B cell (primary cell): ENCODE measurements at regions not wholly inside any gene's neighbourhood (a gene's known extent, or its start where the extent isn't known, plus 50 kb on each side); places are given as distances from the start of the nearest gene placed in this dataset.

Source experiments
- ATAC-seq: fragments of 200-7000 bp; cut with Tn5 transposase; one replicate; pipeline ENCODE4 v1.10.0; 2021; ENCODE audit warnings: low read depth, mild to moderate bottlenecking, moderate number of reproducible peaks, moderate library complexity
- CTCF ChIA-PET: fragments of 350-600 bp; sonication (Branson Sonifier 250); formaldehyde crosslinking; loops from one replicate; lab custom pipeline; 2021; ENCODE audit warnings: antibody characterized with exemption, inconsistent platforms; lab: Charles Lee
- POLR2A ChIA-PET: fragments of 350-600 bp; sonication (Branson Sonifier 250); formaldehyde crosslinking; loops from one replicate; lab custom pipeline; 2021; ENCODE audit warnings: antibody characterized with exemption; lab: Charles Lee
- DNase-seq: peaks from one replicate; pipeline ENCODE4 v3.0.0; 2013
- H2AFZ ChIP-seq: 2 replicates; pipeline ENCODE4 v1.6.1; 2012; ENCODE audit warnings: mild to moderate bottlenecking, low read depth, low read length; ENCODE audit not compliant: insufficient read depth, poor library complexity, severe bottlenecking
- H3K27ac ChIP-seq, 2 donors: 1 replicate in 1 of 2; 2 replicates in 1 of 2; pipeline ENCODE4 v1.5.1; 2012 to 2013; ENCODE audit warnings: low read length in 2 of 2, mild to moderate bottlenecking in 2 of 2, moderate library complexity in 1 of 2
- H3K27me3 ChIP-seq, 4 experiments: fragments of 200-600 bp in 1 of 4; sonication (generic) in 1 of 4; replicated peaks in 1 of 4; 1 replicate in 2 of 4; 2 replicates in 2 of 4; pipeline versions ENCODE4 v1.6.1 to v1.7.0; 2013 to 2016; ENCODE audit warnings: low read length in 3 of 4, mild to moderate bottlenecking in 2 of 4, mixed read lengths in 1 of 4, moderate library complexity in 1 of 4; ENCODE audit not compliant: insufficient read depth in 4 of 4, control insufficient read depth in 3 of 4; ENCODE audit errors: control extremely low read depth in 1 of 4
- H3K36me3 ChIP-seq, 2 experiments: replicated peaks in 1 of 2; 1 replicate in 1 of 2; 2 replicates in 1 of 2; pipeline versions ENCODE4 v1.6.1 to v1.7.1; 2013; ENCODE audit warnings: low read length in 1 of 2; ENCODE audit not compliant: insufficient read depth in 2 of 2, control insufficient read depth in 1 of 2; ENCODE audit errors: control extremely low read depth in 1 of 2, extremely low read depth in 1 of 2
- H3K4me1 ChIP-seq, 2 donors: fragments of 200-600 bp in 1 of 2; sonication (generic) in 1 of 2; 1 replicate in 1 of 2; 2 replicates in 1 of 2; pipeline versions ENCODE4 v1.5.1 to v1.6.1; 2013 to 2017; ENCODE audit warnings: low read length in 2 of 2; ENCODE audit not compliant: control insufficient read depth in 2 of 2, insufficient read depth in 2 of 2
- H3K4me2 ChIP-seq: replicated peaks from 2 replicates; pipeline ENCODE3; 2012; ENCODE audit warnings: mild to moderate bottlenecking, low read depth, low read length; ENCODE audit not compliant: poor library complexity, severe bottlenecking
- H3K4me3 ChIP-seq, 5 experiments: fragments of 200-600 bp in 1 of 5; sonication (generic) in 1 of 5; 1 replicate in 3 of 5; 2 replicates in 2 of 5; pipeline versions ENCODE4 v1.5.1 to v1.7.0; 2011 to 2016; ENCODE audit warnings: low read length in 4 of 5, mild to moderate bottlenecking in 4 of 5, low read depth in 2 of 5, control low read depth in 1 of 5, moderate library complexity in 1 of 5; ENCODE audit not compliant: insufficient read depth in 1 of 5; ENCODE audit errors: control extremely low read depth in 1 of 5, extremely low read depth in 1 of 5
- H3K79me2 ChIP-seq: fragments of 200-600 bp; sonication (generic); one replicate; pipeline ENCODE4 v1.6.0; 2016; ENCODE audit warnings: low read length; ENCODE audit not compliant: control insufficient read depth, insufficient read depth
- H3K9ac ChIP-seq: fragments of 200-600 bp; sonication (generic); 2 replicates; pipeline ENCODE4 v1.6.1; 2017; ENCODE audit warnings: mild to moderate bottlenecking, low read length, moderate library complexity
- H3K9me3 ChIP-seq, 3 donors: one replicate each; pipeline versions ENCODE4 v1.6.1 to v1.7.1; 2013; ENCODE audit warnings: low read length in 2 of 3; ENCODE audit not compliant: control insufficient read depth in 2 of 3, insufficient read depth in 1 of 3; ENCODE audit errors: control extremely low read depth in 1 of 3
- H4K20me1 ChIP-seq: 2 replicates; pipeline ENCODE4 v1.6.0; 2012; ENCODE audit warnings: mild to moderate bottlenecking, low read length; ENCODE audit not compliant: insufficient read depth, control insufficient read depth, poor library complexity, severe bottlenecking
- H3K27ac Mint-ChIP-seq: one replicate; pipeline ENCODE4 v1.8.0; 2021; ENCODE audit warnings: mixed read lengths
- H3K27me3 Mint-ChIP-seq: one replicate; pipeline ENCODE4 v1.8.0; 2021; ENCODE audit warnings: mixed read lengths
- H3K4me1 Mint-ChIP-seq: one replicate; pipeline ENCODE4 v1.8.0; 2021; ENCODE audit warnings: mixed read lengths
- H3K4me3 Mint-ChIP-seq: one replicate; pipeline ENCODE4 v1.8.0; 2021; ENCODE audit warnings: mixed read lengths
- H3K9me3 Mint-ChIP-seq: one replicate; pipeline ENCODE4 v1.8.0; 2022; ENCODE audit warnings: mixed read lengths; ENCODE audit not compliant: insufficient read depth
- CTCF ChIP-seq: fragments of 200-600 bp; IDR thresholded peaks from one replicate; pipeline ENCODE4 v1.8.0; 2022; ENCODE audit warnings: antibody characterized with exemption, mild to moderate bottlenecking
- EZH2 ChIP-seq: IDR thresholded peaks from 2 replicates; pipeline ENCODE4 v1.6.1; 2012; ENCODE audit warnings: borderline replicate concordance, low read depth, mild to moderate bottlenecking, moderate library complexity, low read length; ENCODE audit not compliant: insufficient read depth, poor library complexity, severe bottlenecking
- WGBS: methylation state at CpG from one replicate; pipeline ENCODE4 v1.1.5; 2013; ENCODE audit warnings: missing lambda C conversion rate; ENCODE audit not compliant: insufficient coverage; 5-methylcytosine and 5-hydroxymethylcytosine counted together
- intact Hi-C: fragments of 100-400 bp; cut with micrococcal nuclease; formaldehyde crosslinking; loops from one replicate; pipeline ENCODE4 v1.10.0; 2022

GRCh38 chr6:163738304-163738703, 323.8 kb downstream of the QKI start:
- DNase-seq (no peak), ATAC-seq (no peak)
- H3K36me3 ChIP-seq = no peaks in the 10 kb centered on the region
- peaks cover 2 to 7% of the 10 kb centered on the region in 2 donors for H3K4me1 ChIP-seq
- no peak overlapping the region for H2AFZ ChIP-seq
- intact Hi-C loops = no loop called here
- H3K4me1 Mint-ChIP-seq = peaks cover 10% of the 10 kb centered on the region
- H3K27ac ChIP-seq = no peak overlapping the region
- H3K4me3 Mint-ChIP-seq = no peak overlapping the region
- peaks cover 0 to 2% (median 0%) of the 10 kb centered on the region in 3 donors for H3K9me3 ChIP-seq
- no CpG with 5 or more reads among the region's 3 CpGs for WGBS
- no peaks in the 10 kb centered on the region for H3K9me3 Mint-ChIP-seq
- ChIA-PET POLR2A (no interaction called here), CTCF (no interaction called here)
- TF ChIP-seq CTCF (no peak), EZH2 (no peak)
- no peak overlapping the region for H3K4me2 ChIP-seq
- H4K20me1 ChIP-seq = no peaks in the 10 kb centered on the region
- H3K79me2 ChIP-seq = no peaks in the 10 kb centered on the region
- H3K27ac Mint-ChIP-seq = no peak overlapping the region
- no peak overlapping the region for H3K9ac ChIP-seq
- H3K4me3 ChIP-seq = no peak overlapping the region
- H3K27me3 Mint-ChIP-seq = no peaks in the 10 kb centered on the region
- peaks cover 0 to 3% (median 0%) of the 10 kb centered on the region in 4 experiments for H3K27me3 ChIP-seq

GRCh38 chr6:163735076-163735475, 320.6 kb downstream of the QKI start:
- H4K20me1 ChIP-seq = no peaks in the 10 kb centered on the region
- ChIA-PET POLR2A (no interaction called here), CTCF (no interaction called here)
- TF ChIP-seq CTCF (no peak), EZH2 (no peak)
- H2AFZ ChIP-seq = no peak overlapping the region
- Mint-ChIP-seq H3K4me3 (no peak overlapping the region), H3K27ac (no peak overlapping the region), H3K4me1 (peaks cover 23% of the 10 kb centered on the region), H3K9me3 (no peaks in the 10 kb centered on the region), H3K27me3 (no peaks in the 10 kb centered on the region)
- H3K9ac ChIP-seq = no peak overlapping the region
- H3K9me3 ChIP-seq = peaks cover 0 to 2% (median 0%) of the 10 kb centered on the region in 3 donors
- no peak overlapping the region for H3K4me3 ChIP-seq
- H3K27me3 ChIP-seq = peaks cover 0 to 3% (median 0%) of the 10 kb centered on the region in 4 experiments
- H3K36me3 ChIP-seq = no peaks in the 10 kb centered on the region
- WGBS = 88% methylated on average over 2 of the region's 5 CpGs
- H3K27ac ChIP-seq = no peak overlapping the region
- ATAC-seq (no peak), DNase-seq (no peak)
- peaks cover 11 to 18% of the 10 kb centered on the region in 2 donors for H3K4me1 ChIP-seq
- intact Hi-C loops = no loop called here
- H3K4me2 ChIP-seq = no peak overlapping the region
- no peaks in the 10 kb centered on the region for H3K79me2 ChIP-seq
